ENCODE measurements at regions not wholly inside any gene's neighbourhood (a gene's known extent, or its start where the extent isn't known, plus 50 kb on each side); places are given as distances from the start of the nearest gene placed in this dataset.

DNA sequence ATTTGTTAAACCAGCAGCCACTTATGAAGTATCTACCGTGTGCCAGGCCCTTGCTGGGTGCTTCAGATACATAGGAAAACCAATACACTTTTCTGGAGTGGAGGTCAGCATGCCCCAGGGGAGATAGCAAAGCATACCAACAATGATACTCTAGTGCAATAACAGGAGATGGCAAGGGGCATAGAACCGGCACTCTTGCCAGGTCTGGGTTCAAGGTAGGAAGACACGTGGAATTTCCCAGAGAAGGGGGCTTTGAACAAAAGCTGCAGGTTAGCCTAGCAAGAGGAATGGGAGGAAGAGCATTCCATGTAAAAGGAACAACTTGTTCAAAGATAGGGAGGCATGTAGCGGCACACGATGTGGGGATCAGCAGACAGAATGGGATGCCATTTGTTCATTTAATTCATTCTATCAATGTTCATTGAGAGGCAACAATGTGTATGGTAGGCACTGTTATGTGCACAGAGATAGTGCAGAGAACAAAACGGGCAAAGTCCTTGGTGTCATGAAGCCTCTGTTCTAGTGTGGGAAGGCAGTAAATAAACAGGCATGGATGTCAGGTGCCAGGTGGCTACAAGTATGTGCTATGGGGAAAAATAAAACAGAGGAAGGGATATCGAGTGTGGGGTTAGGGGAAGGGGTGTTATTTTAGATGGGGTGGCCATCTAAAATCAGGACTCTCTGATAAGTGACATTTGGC, 162.6 kb upstream of the E2F8 start:
- DNase-seq (ENCODE audit: low read depth), result no peak

GRCh38 chr11:19400296-19400695, 159.6 kb upstream of the E2F8 start:
- DNase-seq (ENCODE audit: low read depth), result no peak

DNA sequence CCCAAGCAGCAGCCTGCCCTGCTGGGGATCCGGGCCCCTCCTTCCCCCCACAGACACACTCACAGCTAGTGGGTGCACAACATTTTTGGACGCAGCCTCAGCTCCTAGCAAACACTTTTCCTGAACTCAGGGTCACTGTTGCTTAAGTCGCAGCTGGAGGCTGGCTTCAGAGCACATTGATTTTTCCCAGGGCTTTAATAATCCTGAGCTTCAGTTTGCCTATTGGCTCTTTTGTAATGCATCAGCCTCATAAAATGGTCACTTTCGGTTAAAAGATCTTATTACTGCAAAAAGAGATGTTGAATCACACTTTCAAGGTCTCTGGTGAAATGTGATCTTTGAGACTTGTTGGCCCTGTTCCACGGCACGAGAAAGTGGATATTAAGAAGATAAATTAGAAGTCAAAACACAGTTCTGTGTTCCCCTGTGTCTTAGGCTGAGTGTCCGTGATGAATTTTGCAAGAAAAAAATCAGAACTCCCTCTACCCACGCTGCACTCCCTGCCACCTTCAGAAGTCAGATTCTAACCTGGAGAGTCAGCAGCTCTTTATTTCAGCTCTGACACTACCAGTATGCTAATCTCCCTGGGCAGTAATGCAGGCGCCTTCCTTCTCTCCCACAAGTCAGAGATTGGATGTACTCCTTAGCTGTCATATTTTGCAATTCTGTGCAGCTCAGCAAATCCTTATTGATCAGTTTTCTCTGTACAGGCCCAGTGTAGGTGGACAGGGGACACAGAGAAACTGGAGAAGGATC, 158.2 kb upstream of the E2F8 start:
- DNase-seq (ENCODE audit: low read depth), result peak; percentile 64

DNA sequence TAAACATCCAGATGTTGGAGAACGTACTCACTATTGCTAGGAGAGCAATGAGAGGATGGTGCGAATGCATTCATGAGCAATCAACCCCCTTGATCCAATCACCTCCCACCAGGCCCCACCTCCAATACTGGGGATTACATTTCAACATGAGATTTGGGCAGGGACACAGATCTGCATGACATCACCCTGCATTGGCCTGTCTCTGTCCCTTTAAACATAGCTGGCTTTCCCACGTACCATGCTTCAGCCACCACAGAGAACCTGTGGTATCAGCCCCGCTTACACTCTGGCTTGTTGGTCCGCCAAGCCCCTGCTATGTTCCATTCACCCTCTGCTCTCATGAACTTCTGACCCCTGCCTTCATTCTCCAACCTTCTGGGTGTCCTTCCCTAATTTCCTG, 157.5 kb upstream of the E2F8 start:
- DNase-seq (ENCODE audit: low read depth), result no peak

DNA sequence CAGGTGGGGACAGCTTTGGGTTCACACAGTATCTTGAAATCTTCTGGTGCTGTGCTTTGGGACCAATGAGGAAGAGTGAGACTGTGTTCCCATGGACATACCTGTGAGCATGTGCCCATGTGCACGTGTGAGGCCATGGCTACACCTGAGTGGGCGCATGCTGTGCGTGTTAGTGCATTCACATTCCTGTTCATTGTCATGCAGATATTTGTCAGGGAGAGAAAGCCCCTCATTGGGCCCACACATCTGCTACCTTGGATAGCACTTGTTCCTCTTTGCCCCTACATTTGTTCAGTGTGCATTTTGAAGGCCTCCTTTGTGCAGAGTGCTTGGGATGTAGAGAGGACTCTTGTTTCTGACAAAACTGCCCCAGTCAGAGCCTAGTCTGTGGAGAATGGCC, 154.3 kb upstream of the E2F8 start:
- no peak for DNase-seq (ENCODE audit: low read depth)

GRCh38 chr11:19394525-19395016, 153.8 kb upstream of the E2F8 start:
- no peak for DNase-seq (ENCODE audit: low read depth)

- DNase-seq (ENCODE audit: low read depth), result no peak
Measured at GRCh38 chr11:19393941-19394340, 153.2 kb upstream of the E2F8 start.

DNA sequence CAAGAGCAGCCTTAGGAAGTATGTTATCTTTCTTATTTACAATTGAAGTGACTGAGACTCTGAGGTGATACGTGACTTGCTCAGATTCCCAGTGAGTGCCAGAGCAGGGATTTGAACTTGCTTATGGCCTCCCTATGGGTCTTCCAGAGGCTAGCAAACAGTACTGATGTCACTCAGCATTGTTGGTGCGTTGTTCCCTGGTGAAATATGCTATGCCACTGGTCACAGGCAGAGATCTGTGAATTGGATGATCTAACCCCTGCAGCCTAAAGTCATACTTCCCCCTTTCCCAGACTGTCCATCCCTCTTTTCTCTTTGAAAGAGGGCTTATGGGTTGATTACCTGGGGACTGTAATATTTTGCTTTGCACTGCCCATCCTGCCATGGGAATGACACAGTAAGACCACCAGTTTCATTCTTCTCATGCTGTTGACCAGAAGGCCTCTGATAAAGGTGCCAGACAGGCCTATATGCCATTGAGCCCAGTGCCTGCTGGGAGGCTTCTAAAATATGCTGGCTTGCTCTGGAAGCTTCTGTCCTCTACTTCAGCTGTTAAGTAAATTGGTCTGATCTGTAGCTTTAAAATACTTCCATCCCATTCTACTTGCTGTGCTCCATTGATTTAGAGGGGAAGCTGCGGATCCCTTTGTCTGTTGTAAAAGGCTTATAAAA, 152.2 kb upstream of the E2F8 start:
- no peak for DNase-seq (ENCODE audit: low read depth)

- no peak for DNase-seq (ENCODE audit: low read depth)
Measured at GRCh38 chr11:19392321-19392720, 151.6 kb upstream of the E2F8 start.

DNA sequence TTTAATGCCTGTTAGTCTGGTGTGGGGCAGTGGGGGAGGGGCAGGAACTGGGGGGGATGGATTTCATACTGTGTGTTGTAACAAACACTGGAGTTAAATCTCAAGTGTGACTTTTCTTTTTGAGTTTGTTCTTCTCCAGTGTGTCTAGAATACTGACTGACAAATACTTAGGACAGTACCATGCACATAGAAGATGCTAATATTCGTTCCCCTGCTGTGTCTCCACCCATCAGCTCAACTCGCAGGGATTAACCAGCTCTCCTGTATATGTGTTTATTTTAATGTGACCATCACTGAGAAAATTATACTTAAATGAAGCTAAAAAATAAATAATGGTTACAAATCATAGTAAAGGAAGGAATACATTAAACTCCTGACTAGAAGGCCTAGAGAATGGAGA, 150.9 kb upstream of the E2F8 start:
- DNase-seq (ENCODE audit: low read depth), result no peak

- DNase-seq (ENCODE audit: low read depth), result no peak
Measured at GRCh38 chr11:19391026-19391425, 150.3 kb upstream of the E2F8 start.

GRCh38 chr11:19389787-19390303, 149.1 kb upstream of the E2F8 start:
- DNase-seq (ENCODE audit: low read depth), result no peak

DNA sequence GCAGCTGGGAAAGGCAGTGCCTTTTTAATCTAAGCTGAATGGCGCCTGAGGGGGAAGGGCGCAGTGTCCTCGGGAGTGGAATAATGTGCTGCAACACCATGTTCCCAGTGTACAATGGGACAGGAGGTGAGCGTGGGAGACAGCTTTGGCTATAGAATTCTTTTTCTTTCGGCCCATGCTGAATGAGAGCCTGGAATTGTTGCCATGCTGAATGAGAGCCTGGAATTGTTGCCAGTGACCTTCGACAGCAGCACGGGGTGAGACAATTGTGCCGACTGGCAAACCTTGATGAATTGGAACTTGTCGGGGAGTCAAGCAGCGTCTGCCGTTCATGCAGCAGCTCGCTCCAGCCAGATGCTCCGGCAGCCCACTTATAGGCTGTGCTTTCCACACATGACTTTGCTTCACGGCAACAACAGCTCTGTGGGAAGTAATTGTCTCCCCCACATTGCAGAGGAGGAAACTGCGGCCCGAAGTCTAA, 141.4 kb upstream of the E2F8 start:
- DNase-seq (ENCODE audit: low read depth), result no peak

DNA sequence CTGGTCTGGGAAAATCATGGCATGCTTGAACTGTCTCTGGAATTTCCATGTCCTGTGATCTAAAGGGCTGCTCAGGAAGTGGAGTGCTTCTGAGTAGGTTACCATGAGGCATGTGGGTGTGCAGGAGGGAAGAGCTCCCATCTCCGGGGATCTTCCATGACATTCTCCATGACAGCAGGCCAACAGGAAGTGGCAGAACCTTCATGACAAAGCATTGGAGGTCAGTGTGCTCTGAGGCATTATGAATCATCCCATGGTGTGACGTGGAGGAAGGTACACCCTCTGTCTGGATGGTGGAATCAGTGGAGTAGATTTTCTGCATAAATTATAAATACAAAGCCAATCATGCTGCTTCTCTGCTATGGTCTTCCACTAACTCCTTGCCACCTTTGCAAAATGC, 139.6 kb upstream of the E2F8 start:
- peak; percentile 31 for DNase-seq (ENCODE audit: low read depth)

DNA sequence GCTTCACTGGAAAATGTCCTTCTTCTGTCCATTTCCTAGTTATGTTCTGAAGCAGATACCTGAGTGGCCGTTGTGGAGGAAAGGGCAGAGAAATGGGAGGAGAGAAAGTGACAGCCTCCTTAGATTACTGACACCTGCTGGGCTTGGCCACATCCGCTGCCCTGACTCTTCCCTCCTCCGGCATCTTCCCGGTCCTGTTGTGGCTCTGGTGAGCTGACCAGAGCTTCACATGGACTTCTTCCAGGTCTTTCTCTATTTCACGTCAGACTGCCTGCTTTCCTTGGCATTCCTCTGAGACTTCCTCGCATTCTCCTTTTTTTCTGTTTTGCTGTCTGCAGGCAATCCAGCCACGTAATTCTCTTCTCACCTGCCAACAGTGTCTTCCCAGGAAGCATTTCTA, 138.7 kb upstream of the E2F8 start:
- no peak for DNase-seq (ENCODE audit: low read depth)

DNA sequence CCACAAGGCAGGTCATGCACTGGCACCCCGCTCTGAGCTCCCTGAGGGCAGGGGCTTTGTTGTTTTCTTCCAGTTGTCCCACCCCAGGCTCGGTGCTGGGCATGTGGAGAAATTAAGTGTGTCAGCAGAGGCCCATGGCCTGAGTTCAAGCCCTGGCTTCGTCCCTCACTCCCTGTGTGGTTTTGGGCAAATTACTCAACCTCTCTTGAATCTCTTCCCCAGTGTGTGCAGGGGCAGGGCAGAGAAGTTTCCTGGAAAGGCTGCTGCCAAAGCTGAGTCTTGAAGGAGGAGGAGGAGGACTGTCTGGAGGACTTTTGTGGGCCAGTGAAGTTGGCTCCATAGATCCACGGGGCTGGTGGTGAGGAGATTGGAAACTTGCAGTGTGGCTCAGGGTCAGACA, 138.1 kb upstream of the E2F8 start:
- no peak for DNase-seq (ENCODE audit: low read depth)

GRCh38 chr11:19377881-19378280, 137.1 kb upstream of the E2F8 start:
- no peak for DNase-seq (ENCODE audit: low read depth)

GRCh38 chr11:19375440-19375839, 134.7 kb upstream of the E2F8 start:
- no peak for DNase-seq (ENCODE audit: low read depth)

DNA sequence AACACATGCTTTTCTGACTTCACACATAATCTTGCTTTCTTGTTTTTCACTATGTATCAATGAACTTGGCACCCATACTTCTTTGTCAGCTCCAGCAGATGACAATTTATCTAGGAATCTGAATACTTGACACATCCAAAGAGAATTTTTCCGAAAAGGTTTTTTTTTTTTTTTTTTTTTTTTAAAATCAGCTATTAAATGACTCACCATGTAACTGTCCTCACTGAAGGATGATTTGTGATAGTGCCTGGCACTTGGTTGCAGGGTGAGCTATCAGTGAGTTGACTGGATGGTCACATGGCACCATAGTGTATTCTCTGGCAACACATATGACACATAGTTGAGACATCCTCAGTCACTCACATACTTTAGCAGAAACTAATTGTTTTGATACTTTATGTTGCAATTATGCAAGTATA, 133.4 kb upstream of the E2F8 start:
- DNase-seq (ENCODE audit: low read depth), result peak; percentile 64

DNA sequence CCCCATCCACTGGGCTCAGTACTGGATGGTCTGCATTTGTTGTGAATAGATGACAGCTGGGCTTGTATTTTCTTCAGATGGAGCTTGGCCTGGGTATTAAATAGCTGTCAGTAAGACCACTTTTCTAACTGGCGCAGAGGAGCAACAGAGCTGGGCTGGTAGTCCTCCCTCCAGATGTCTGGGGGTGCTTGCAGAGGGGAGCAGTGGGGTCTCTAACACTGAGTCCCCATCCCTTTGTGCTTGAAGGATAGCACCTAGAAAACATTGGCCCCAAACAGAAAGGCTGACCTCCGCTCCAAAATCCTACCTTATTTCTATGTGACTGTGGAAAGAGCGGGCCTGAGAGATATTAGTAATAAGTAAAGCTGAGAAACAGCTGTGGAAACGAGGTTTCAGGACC, 131.6 kb upstream of the E2F8 start:
- no peak for DNase-seq (ENCODE audit: low read depth)

- peak; percentile 48 for DNase-seq (ENCODE audit: low read depth)
Measured at GRCh38 chr11:19370100-19370861, 129.5 kb upstream of the E2F8 start.

Data from fibroblast of the conjunctiva (primary cell).